ENCODE measurements at regions not wholly inside any gene's neighbourhood (a gene's known extent, or its start where the extent isn't known, plus 50 kb on each side); places are given as distances from the start of the nearest gene placed in this dataset.
"Not testable (repeated sequence)": the region's sequence is repeated elsewhere in the genome, so short reads cannot be mapped to it uniquely, and the experiment has no call there.

DNA sequence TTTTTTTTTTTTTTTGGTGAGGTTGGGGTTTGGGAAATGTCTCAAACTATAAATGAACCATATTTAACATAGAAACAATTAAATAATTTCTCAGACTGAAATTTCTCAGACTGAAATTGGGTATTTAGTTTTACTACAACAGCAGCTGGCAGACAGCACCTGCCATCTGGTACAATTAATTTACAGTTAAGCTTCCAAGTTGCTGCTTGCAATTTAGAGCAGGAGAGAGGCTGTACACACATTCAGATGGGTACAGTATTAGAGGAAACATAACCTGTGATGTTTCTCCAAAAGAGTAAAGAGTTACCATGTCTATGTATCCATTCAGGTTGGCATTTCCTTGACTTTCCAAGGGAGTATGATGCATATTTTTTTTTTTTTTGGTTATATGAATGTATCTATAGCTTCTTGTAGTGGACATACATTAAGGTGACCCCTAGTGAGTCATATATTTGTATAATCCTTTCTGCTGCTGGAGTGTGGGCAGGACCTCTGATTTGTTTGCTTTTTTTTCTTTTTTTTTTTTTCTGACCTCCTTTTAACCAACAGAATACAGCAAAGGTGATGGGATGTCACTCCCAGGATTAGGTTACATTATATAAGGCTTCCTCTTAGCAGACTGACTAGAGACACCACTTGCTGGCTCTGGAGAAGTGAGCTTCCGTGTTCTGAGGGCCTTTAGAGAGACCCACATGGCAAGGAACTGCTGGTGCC, 201.7 kb downstream of the PTH2R start:
- ATAC-seq, result no peak

DNA sequence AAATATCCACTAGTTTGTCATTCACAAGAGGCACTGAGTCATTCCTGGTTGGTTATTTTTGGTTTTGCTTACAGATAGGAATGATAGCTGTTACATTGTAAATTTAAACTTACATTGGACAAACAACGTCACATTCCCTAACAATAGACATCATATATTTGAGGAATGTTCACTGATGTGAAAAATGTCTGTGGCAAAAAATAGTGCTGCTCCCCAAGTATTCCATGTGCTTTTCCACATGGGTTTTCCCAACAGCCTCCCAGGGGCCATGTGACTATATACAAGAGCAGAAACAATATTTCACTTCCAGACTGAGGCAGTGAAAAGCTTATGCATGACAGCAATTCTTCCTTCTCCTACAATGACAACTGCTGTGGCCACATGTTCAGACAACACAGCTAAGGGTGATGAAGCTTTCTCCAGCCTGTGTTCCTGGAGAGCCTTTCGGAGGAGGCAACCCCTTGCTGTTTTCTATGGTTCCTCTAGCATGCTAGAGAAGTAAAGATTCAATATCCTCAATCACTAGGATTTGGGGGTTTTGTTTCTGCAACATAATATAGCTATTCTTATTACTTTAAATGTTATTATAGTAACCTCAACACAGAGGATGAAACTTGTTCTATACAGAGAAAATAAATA, 202.7 kb downstream of the PTH2R start:
- no peak for ATAC-seq

DNA sequence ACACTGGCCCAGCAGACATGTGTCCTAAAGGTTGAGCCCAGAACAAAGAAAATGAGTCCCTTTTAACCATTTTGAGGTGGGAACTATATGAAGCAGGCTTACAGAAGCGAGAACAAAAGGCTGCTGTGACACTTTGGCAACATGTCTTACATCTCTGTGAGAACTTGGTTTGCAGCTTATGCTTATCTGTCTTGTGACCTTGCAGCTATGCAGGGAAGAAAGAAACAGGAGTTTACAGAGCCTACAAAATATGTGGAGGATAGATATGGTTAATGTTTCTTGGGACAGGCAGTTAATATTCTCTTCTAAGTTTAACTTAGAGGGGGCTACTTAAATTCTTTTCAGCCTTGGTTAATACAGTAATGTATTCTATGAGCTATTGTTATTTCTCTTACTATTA, 209.1 kb downstream of the PTH2R start:
- ATAC-seq, result not testable (repeated sequence)

DNA sequence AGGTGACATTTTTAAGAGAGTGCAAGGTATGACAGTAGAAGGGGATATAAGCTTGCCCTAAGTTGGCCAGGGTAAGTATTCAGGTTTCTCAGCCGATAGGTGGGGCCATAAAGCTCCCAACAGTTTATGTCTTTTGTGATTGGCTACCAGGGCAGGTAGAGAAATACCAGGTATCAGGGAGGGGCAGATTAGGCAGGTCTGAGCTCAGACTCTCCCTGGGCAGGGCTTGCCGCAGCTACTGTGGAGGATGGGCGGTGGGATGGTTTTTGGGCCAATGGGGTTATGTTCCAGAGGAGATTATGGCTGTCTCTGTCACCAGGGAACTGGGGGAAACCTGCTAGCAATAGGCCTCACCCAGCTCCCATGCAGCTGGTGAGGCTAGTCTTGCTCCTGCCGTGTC, 211.6 kb downstream of the PTH2R start:
- ATAC-seq, result no peak

DNA sequence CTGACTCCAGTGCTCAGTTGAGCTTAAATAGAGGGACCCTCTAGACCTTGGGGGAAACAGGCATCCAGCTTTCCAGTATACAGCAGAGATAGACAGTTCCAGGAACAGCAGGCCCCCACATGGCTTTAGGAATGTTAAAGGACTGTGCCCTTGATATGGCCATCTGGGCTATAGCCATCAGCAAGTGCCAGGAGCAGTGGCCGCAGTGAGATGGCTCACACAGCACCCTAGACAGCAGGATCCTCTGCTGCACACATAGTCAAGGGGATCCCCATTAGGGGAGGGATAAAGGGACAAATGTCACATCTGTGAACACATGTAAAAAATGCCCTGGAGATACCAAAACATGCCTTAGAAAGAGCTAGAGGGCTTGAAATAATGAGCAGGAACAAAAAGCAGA, 213.4 kb downstream of the PTH2R start:
- ATAC-seq, result no peak

DNA sequence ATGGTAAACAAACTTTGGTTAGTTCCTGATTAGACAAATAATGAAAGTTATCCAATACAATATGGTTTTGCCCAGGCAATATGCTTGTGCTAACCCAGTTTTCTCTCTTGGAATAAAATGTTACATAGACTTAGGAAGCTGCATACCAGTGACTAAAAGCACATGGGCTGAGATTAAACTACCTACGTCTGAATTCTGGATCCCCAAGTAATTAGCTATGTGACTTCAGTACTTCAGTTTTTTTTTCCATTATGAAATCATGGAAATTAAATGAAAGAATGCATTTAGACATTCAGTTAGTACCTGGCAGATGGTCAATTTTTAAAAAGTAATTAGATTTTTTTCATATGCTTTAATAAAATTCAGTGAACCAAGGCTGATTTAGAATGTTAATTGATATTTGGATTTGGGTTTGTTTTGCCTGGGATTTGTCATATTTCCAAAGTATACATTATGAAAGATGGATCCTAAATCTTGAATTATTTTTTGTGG, 213.9 kb downstream of the PTH2R start:
- no peak for ATAC-seq

DNA sequence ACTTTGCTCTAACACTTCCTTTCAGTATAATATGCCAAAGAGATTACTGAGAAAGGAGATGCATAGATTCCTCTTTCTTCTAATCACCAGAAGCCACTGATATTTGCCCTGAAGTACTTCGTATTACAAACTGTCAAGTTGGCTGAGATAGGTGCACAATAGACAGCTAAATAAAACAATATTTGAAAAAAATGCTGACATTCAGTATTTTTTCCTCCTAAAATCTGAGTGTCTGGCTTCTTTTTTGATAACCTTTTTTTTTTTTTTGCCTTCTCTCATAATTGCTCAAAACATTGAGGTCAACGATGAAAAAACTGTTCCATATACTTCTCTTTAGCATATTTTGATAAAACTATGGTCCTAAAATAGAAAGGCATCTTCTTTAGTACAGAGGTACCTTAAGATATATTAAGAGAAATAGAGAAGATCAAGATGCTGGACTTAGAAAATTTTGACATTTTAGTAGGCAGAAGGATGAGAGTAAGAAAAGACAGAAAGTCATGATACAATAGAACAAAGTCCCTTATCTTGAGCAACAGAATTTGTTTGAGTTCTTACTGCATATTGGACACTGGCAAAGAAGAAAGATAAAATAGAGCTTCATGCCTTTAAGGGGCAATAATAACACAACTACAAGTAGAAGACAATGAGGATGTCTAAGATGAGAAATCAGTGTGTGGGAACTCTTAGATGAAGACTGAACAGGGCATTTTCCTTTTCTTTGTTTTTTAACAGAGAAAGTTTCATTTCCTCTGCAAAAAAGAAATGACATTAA, 220.7 kb downstream of the PTH2R start:
- no peak for ATAC-seq

DNA sequence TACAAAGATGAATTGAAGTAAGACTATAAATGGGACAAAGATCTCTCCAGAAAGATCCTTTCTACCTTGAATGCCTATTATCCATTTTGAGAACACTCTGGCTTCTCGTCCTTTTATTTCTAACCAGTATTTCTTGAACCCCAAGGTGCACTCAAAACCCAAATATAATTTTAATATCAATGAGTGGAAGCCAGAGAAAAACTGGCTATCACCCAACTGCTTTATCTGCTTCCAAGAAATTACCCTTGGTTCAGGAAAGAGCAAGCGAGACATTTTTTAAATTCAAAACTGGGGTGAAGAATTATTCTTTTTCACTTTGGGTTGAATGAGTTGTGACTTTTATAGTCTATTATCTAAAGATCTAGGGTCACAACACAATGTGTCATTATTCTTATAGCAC, 221.3 kb downstream of the PTH2R start:
- ATAC-seq, result no peak

DNA sequence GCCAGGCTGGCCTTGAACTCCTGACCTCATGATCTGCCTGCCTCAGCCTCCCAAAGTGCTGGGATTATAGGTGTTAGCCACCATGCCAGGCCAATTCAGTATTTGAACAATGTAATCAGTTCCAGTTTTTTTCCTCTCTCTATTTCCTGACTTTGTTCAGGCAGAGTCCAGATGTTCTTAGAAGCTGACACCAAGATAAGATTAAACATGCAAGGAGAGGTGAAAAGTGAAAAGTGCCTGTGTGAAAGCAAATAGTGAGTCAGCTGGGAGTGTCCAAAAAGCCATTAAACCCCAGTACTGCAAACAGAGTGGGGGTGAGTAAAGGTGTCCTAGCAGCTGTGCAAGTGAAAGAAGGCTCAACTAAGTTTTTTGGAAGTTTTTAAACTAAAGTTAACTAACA, 231.5 kb downstream of the PTH2R start:
- no peak for ATAC-seq

DNA sequence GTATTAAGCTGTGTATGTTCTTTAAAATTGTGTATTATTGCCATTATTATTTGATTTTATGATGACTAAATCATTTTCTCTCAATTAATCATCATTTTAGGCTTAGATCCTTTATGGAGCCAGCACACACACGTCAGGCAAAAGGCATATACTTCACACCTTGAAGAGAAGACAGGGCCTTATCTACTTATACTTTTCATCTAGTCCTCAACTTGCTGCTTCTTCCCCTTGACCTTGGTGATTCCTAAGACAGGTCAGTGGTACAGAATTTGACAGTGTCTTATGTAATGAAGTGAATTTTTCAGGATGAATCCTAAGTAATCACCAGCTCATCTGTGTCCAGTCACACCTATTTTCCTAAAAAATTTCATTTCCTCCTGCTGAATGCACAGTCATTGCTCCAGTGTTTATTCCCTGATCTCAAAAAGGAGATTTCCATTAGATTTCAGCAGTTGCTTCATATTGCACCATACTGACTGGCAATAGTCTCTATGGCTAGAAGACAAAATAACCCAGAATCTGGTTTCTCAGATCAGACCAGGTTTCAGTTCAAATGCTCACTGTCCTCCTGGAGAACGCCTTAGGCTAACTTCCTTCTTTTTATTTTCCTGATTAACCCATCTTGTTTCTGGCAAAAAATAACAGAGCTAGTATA, 235.7 kb downstream of the PTH2R start:
- ATAC-seq, result no peak

DNA sequence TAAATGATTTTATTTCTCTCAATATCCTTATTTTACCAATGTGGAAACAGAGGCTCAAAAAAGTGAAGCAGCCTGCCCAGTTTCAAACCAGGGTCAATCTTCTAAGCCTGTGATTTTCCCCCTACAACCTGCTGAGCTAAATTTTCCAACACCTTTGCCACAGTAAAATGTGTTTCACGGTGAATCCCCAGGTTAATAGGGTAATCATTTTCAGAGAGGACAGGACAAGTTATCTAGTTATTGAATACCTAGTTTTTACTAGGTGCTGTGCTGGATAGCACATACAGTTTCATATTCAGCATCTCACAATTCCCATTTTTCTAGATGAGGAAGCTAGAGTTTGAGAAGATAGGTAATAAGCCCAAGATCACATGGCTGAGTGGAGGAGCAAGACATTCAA, 236.6 kb downstream of the PTH2R start:
- no peak for ATAC-seq

DNA sequence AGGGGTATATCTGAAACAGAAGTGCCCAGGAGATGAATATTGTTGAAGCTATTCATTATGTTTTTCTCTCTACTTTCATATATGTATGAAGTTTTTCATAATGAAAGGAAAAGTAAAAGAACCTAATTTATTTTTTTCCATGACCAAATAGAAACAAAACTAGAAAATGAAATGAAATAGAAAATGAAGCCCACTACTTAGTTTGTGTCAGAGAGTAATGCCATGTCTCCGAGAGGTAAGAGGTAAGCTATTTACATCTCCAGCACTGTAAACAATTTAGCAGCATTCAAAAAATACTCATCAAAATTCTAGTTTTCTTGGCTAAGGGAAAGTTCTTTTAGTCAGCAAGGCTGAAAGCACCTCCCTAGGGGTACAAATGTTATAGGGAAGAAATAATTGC, 238.6 kb downstream of the PTH2R start:
- no peak for ATAC-seq

DNA sequence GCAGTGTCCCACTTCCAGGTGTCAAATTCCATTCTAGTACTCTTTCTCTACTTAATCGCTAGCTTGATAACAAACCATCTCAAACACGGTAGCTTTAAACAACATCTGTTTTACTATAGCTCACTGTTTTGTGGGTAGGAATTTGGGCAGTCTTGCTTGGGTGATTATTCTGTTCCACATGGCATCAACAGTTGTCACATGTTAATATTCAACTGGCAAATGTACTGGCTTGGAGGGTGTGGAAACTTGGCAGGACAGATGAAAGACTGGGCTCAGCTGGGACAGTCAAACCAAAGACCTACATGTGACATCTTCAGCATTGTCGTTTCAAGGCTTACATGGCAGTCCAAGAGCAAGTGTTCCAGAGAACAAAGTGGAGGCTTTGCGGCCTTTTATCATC, 241.8 kb downstream of the PTH2R start:
- ATAC-seq, result no peak

DNA sequence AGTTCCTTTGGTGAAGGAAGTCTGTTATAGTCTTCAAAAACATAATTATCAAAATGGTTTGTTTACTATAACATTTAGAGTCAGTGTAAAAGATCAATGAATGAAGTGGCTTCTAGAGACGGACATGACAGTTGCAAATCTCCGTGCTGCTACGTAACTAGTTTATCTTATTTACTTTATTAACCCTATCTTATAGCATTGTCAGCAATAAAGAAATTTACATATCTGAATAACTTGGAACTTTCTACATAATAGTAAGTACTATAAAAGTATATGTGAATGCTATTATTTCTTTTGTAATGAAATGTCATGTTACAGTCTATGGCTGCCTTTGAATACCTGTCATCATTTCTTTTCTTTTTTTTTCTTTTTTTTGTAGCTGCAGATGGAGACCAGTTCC, 246.8 kb downstream of the PTH2R start:
- no peak for ATAC-seq

DNA sequence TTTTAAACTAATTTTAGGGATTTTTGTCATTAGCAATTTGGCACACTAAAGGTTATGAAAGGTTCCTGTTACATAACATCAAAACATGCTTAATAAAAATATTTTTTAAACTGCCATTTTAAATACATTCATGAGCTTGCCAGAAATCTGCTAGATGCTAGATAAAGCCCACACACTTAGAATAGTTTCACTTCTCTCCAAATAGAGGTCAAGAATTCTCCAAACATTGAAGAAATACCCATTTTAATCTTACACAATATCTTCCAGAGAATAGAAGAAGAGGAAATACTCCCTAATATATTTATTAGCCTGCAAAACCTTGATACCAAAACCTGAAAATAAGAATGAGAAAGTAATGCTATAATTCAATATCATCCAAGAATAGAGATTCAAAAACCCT, 247.5 kb downstream of the PTH2R start:
- no peak for ATAC-seq

DNA sequence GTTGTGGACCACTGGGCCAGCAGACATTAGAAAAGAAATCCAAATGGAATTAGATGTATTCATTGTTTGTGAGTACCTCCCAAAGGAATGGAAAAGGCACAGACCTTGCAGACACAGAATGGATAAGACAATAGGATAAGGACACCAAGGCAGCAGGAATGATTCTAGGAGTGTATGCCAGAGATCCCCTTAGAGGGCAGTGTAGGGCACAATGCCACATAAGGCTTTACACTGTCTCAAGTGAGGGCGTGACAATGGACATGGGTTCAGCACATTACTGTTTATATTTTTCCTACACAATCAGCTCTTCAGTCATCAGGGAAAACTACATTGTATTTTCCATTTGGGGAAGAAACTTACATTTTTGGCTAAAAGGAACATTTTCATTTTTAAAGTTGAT, 250.9 kb downstream of the PTH2R start:
- ATAC-seq, result no peak

DNA sequence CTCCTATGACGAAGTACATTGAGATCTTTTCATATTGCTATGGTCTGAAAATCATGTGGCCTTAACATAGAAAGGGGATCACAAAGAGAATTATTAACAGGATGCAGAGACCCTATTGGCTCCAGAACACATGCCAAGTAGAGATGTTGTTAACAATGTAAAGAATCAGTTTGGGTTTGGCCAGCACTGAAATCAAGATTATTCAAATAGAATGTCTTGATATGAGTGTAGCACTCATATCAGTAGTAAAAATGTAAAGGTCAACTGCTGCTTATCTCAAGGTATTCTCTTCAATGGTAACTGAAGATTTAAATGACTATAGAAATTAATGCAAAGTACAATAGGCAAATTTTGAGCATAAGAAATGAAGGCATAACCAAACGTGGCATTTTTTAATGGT, 262.8 kb downstream of the PTH2R start:
- ATAC-seq, result no peak

DNA sequence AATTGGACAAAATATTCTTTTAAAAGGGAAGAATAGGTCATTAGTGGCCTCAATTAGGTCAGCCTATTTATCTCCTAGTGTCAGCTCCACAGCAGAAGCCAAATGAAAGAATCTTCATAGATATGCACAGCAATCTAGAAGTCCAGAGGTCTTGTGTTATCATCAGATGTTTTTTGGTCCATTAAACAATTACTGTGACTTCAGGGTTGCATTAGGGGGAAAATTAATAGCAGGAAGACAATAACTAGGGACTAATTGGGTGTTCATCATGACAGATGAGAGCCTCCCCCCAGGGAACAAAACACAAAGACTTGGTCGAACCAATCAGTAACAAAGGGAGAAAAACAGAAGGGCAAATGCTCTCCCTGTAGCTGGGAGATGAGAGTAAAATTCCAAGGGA, 264.7 kb downstream of the PTH2R start:
- ATAC-seq, result no peak

DNA sequence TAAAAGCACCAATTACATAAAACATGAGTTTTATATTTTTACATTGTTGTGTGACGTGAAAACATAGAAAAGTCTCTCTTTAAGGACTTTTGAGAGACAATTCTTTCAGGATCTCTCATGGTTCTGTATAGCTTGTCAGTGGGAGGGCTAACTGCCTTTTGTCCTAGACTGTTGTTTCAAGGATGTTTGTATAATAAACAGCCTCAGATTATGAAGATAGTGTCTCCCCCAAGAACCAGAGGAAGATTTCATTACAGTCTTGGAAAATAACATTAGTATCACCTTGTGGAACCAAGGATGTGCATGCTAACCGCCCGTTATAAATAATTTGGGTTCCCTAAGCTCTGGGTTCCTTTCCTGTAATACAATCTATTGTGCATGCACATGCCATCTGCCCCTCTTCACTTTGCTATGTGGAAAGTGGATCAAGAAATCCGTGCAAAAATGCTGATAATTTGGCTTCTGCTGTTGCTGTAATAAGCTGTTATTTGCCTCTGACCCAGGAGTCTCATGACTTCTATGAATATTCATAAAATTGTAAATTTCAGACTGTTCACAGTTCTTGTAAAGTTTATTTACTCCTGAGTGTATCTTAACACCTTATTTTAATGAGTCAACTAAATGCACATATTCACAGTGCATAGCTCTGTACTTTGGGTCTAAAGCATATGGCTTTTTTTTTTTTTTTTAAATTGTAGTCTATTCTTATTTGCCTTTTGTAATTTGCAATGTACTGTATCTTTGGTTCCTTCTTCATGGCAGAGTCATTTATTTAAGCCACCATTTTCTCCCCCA, 265.5 kb downstream of the PTH2R start:
- ATAC-seq, result no peak

DNA sequence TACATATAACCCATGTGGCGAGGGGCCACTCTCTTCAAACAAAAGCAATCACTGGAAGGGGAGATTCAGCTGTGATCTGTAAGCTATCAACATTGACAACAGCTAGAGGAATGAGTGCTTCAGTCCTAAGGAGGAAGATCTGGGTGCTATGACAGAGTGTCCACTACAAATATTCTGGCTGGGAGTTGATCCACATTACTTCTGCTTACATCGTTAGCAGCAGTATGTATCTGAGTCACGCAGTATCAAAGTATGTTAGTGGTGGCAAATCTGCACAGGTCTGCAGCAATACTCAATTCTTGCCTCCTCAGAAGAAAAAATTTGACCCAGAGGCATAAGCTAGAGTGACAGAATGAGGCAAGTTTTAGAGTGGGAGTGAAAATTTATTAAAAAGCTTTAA, 267.0 kb downstream of the PTH2R start:
- ATAC-seq, result no peak

DNA sequence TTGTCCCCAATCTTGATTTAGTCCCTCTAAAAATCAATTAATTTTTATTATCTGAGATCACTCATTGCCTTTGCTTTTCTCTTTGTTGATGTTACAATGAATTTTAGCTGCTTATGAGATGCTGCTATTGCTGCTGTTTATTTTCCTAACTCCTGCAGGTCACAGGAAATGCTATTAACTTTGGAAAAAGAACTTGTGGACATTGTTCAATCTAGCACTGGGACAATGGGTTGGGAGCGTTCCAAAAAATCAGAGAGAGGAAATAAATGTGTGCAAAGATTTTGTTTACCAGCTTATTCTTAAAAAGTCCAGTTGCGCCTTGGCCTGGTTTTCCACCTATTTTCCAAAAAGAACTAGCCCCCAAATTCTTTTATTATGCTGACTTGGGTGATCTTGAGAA, 268.3 kb downstream of the PTH2R start:
- ATAC-seq, result no peak

DNA sequence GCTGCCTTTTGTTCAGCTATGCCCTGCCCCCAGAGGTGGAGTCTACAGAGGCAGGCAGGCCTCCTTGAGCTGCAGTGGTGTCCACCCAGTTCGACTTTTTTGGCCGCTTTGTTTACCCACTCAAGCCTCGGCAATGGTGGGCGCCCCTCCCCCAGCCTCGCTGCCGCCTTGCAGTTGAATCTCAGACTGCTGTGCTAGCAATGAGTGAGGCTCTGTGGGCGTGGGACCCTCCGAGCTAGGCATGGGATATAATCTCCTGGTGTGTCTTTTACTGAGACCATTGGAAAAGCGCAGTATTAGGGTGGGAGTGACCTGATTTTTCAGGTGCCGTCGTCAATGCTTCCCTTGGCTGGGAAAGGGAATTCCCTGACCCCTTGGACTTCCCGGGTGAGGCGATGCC, 279.3 kb downstream of the PTH2R start:
- ATAC-seq, result not testable (repeated sequence)

DNA sequence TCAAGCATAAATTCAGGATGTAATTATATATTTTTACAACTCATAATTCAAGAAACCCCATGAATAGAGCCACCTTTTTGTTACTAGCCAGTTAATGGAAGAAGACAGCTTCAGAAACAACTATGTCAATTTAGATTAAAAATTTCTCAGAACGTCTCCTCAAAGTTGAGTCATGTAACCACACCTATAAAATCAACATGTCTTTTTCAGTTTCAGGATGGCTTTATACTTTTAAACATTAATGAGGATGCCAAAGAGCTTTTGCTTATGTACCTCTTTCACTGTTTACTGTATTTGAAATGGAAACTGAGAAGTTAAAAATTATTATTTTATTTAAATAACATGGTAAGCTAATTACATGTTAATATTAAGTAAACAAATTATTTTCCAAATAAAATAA, 280.1 kb downstream of the PTH2R start:
- no peak for ATAC-seq
